Activated T-cell treated with anti-CD3 and anti-CD28 coated beads, Interleukin-2, amount 50 U/mL, for 48 hours (primary cell): ENCODE measurements at regions not wholly inside any gene's neighbourhood (a gene's known extent, or its start where the extent isn't known, plus 50 kb on each side); places are given as distances from the start of the nearest gene placed in this dataset.
"Not testable (repeated sequence)": the region's sequence is repeated elsewhere in the genome, so short reads cannot be mapped to it uniquely, and the experiment has no call there.

Experiments
- DNase-seq, 2 experiments: peaks; one replicate each; pipeline ENCODE4 v3.0.0-alpha.2; 2020

DNA sequence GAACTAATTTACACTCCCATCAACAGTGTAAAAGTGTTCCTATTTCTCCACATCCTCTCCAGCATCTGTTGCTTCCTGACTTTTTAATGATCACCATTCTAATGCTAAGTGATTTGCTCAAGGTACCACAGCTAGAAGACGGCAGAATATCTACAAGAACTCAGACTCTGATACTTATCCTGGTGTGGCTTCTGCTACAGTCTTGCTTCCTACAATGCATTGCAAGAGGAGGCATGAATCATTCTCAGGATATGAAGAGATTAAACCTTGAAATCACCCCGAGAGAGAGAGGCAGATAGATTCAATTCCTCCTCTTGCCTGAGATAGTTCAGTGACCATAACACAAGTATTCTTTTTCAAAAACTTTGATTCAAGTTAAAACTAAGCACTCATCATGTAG lies 306.4 kb downstream of the TBC1D4 start:
- no peak for DNase-seq

- DNase-seq = not testable (repeated sequence)
Observed at GRCh38 chr13:75175097-75175496, 306.9 kb downstream of the TBC1D4 start.

- DNase-seq = no peak
Observed at GRCh38 chr13:75174481-75174880, 307.5 kb downstream of the TBC1D4 start.

GRCh38 chr13:75173457-75174356 lies 308.3 kb downstream of the TBC1D4 start:
- no peak for DNase-seq

DNA sequence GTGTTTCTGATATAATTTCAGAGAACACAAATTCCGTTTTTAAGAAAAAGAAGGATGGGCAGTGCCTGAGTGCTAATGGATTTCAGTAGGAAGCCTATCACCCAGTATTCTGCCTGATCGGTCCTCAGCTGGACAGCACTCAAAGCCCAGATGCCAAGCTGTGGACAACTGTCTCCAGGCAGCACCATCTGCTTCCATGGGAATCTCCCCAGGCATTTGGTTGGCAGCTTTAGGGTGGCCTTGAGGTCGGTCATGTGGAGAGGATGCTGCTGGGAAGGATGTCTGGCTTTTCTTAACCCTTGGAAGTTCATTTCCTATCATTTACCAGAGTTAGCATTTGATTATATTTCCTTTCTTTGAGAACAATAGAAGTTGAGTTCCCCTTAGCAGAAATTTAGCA lies 311.7 kb downstream of the TBC1D4 start:
- DNase-seq = no peak

- DNase-seq = no peak
Observed at GRCh38 chr13:75165543-75166230, 316.3 kb downstream of the TBC1D4 start.

GRCh38 chr13:75161804-75162203 lies 320.2 kb downstream of the TBC1D4 start:
- no peak for DNase-seq

DNA sequence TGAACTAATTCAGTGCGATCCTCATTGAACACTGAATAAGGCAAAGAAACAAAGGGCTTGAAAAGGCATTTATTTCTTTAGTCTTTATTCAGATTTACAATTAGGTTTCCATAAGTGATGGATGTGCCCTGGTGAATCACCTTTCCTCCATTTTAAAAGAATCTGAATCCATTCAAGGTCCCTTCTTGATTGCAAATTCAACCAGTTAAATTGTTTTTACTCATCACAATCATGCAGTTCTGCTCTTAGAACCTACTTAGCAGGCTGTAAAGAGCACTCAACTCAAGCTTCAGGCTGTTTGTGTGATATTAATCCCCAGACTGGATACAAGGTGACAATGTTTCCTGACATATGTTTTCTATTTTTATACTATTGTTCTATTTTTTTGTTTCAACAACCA lies 321.0 kb downstream of the TBC1D4 start:
- DNase-seq = no peak

GRCh38 chr13:75154331-75154730 lies 327.6 kb downstream of the TBC1D4 start:
- no peak for DNase-seq

- no peak for DNase-seq
Observed at GRCh38 chr13:75153834-75154233, 328.1 kb downstream of the TBC1D4 start.

GRCh38 chr13:75153386-75153785 lies 328.6 kb downstream of the TBC1D4 start:
- no peak for DNase-seq

DNA sequence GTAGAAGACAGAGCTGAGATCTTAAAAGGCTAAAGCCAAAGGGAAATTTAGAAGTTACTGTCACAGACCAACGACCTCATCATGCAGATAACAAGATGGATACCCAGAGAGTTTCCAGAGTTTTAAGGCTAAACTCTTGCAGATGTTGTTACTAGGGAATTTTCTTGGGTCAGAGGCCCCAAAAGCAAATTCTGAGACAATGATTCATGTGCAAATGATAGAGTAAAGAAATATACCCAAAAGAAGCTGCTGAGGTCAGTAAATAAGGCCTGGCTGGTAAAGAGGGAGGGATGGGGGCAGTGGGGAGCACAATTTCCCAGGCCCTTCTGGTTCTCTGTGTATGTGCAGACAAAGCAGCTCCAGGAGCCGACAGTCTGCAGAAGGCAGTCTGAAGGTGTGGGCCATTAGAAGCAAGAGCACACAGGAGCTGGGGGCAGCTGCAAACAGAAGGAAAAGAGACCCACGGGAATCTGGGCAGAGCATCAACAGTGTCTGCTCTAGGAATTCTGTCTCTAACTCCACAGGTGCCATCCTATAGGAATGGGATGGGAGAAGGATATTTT lies 330.8 kb downstream of the TBC1D4 start:
- no peak for DNase-seq

- DNase-seq = no peak
Observed at GRCh38 chr13:75149776-75150175, 332.2 kb downstream of the TBC1D4 start.

- no peak for DNase-seq
Observed at GRCh38 chr13:75147946-75148345, 334.0 kb downstream of the TBC1D4 start.

DNA sequence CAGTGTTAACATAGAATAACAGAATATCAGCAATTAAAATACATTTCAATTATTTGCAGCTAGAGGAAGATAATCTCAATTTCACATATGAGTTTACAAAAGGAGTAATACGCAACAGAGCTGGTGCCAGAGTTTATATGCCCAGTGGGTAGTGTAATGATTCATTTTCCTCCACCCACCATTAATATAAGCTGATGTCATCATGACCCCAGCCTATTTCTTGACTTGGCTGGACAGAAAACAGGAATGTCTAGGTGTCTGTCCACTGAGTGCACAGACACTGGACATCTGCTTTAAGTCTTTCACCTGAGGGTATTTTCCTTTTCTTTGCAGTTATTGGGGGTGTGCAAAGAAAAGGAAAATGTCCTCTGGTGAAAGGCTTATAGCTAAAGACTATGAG lies 335.5 kb downstream of the TBC1D4 start:
- no peak for DNase-seq

GRCh38 chr13:75145927-75146326 lies 336.0 kb downstream of the TBC1D4 start:
- no peak for DNase-seq

- no peak for DNase-seq
Observed at GRCh38 chr13:75139291-75139690, 342.7 kb downstream of the TBC1D4 start.

- DNase-seq = no peak
Observed at GRCh38 chr13:75137911-75138571, 343.9 kb downstream of the TBC1D4 start.

GRCh38 chr13:75136151-75136550 lies 345.8 kb downstream of the TBC1D4 start:
- DNase-seq = no peak

DNA sequence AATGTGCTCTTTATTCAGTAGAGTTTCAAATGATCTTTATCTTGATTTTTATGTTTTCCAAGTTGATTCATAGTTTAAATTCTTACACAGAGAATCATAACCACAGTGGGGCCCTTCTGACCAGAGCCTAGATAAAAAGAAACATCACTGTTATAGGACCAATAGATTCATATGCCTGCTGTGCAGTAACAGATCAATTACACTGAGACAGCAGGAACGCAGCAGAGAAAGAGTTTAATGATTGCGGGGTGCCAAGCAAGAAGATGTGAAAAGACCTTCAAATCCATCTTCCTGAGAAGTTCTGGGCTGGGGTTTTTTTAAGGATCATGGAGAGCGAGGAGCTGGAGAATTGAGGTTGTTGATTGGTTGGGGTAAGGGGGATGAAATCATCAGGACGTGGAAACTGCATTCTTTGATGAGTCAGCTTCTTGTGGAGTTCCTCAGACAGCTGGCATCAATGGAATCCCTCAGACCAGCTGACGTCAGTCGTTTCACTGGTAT lies 346.6 kb downstream of the TBC1D4 start:
- DNase-seq = no peak

DNA sequence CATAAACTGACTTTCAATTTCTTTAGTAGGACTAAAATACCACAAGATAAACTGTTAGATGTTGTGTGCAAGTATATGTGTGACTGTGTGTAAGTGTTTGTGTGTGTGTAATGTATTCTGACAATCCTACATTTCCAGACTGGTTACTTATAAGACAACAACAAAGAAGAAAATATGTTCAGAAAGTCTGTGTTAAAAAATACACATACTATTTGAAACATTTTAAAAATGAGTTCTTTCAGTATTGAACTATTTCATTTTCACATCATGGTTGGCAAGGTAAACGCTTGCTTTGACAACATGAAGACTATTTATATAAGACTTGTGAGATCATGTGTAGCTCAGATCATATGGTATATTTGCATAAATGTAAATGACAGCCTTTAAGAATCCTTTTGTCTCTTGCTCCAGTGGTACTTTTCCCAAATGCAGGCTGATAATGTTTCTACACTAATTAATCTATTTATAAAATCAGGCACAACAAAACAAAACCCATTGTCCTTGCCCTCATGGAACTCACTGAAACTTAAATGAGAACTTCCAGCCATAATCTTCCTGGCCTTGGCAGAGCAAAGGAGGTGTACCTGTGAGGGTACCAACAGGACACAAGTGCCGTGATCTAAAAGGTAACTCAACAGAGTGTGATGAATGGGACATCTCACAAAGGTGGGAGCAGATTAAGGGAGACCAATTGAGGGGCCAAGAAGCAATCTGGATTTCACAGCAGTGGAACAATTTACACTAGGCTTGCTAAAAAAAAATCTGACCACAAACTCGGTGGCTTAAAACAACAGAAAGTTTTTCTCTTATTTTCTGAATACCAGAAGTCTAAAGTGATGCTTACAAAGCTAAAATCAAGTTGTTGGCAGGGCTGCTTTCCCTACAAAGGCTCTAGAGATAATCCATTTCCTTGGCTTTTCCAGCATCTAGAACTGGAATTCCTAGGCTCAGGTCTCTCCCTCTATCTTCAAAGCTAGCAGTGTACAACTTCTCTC lies 349.0 kb downstream of the TBC1D4 start:
- no peak for DNase-seq

DNA sequence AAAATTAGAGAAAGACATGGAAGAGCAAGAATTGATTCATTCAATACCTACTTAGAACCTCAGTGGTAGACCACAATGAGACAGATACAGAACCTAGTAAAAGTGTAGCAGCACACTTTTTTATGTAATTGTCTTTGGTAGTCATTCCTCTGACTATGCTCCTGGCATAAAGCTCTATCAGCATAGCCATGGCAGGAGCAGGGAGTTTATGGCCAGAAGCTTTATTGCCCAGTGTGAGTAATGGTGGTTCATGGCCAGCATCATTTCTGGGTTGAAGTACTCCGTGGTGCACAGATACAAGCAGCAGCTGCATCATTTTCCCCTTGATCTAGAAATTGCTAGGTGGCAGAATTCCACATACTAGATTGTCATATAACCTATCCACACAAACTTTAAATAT lies 352.6 kb downstream of the TBC1D4 start:
- no peak for DNase-seq
